ENCODE measurements at regions not wholly inside any gene's neighbourhood (a gene's known extent, or its start where the extent isn't known, plus 50 kb on each side); places are given as distances from the start of the nearest gene placed in this dataset.

DNA sequence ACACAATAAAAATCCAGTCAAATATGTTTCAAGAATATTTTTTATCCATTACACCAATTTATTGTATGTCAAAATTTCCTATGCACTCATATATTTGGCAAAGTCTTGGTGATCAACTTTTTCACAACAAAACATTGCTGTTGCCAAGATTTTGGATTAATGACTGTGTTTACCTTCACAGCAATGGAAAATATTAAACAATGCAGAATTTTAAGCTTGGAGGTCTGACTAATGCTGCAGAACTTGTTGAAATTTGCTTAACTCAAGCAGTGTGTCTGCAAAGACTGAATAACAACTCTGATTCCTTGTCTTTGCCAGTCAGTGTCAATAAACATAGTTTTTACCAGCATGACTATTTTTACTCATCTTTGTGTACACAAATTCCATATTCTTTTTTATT lies 336.4 kb downstream of the CCER1 start:
- H3K36me3 ChIP-seq (ENCODE audit: insufficient read depth, low read length): no peaks in the 10 kb centered on the region
- no peak overlapping the region for H3K4me3 ChIP-seq (ENCODE audit: low read length)
- H2AFZ ChIP-seq (ENCODE audit: low read depth, low read length): no peak overlapping the region
- H3K9me3 ChIP-seq (ENCODE audit: low read length): no peaks in the 10 kb centered on the region
- H3K4me1 ChIP-seq (ENCODE audit: insufficient read depth, low read length): peaks cover 4% of the 10 kb centered on the region
- no peaks in the 10 kb centered on the region for H3K27me3 ChIP-seq (ENCODE audit: insufficient read depth, low read length)

DNA sequence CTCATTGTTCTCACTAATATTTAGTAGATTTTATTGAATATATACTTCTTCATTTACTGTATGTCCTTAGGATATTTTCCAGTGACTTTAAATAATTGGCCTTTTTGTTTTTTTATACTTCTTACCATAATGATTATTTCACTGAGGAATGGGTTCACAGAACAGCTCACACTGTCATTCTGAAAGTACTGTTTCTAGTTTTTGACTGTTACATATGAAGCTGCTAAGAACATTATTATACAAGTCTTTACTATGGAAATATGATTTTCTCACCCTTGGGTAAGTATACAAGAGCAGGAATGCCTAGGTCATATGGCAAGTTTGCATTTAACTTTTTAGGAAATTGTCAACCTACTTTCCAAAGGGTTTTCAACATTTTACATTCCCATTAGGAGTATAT lies 343.1 kb downstream of the CCER1 start:
- H3K4me1 ChIP-seq (ENCODE audit: insufficient read depth, low read length): no peaks in the 10 kb centered on the region
- H3K27me3 ChIP-seq (ENCODE audit: insufficient read depth, low read length): no peaks in the 10 kb centered on the region
- no peak overlapping the region for H2AFZ ChIP-seq (ENCODE audit: low read depth, low read length)
- no peaks in the 10 kb centered on the region for H3K9me3 ChIP-seq (ENCODE audit: low read length)
- no peaks in the 10 kb centered on the region for H3K36me3 ChIP-seq (ENCODE audit: insufficient read depth, low read length)
- no peak overlapping the region for H3K4me3 ChIP-seq (ENCODE audit: low read length)

DNA sequence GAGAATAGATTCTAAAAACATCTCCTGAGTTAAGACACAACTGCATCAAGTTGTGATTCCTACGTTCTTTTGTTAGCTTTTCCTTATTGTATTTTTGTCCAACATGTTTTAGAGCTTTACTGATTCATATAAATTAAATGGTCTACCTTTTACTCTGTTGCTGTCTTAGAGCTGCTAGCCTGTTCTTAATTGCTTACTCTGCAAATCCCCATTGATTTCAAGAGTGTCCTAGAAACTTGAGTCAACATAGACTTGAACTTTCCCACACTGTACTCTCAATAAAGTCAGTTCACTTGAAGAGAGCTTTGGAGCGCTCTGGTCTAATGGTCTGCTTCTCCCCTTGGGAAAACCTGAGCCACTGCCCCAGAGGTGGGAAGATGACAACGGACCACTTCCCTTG lies 343.9 kb downstream of the CCER1 start:
- H3K4me1 ChIP-seq (ENCODE audit: insufficient read depth, low read length): no peaks in the 10 kb centered on the region
- no peaks in the 10 kb centered on the region for H3K36me3 ChIP-seq (ENCODE audit: insufficient read depth, low read length)
- no peaks in the 10 kb centered on the region for H3K27me3 ChIP-seq (ENCODE audit: insufficient read depth, low read length)
- H3K4me3 ChIP-seq (ENCODE audit: low read length): no peak overlapping the region
- no peaks in the 10 kb centered on the region for H3K9me3 ChIP-seq (ENCODE audit: low read length)
- no peak overlapping the region for H2AFZ ChIP-seq (ENCODE audit: low read depth, low read length)

DNA sequence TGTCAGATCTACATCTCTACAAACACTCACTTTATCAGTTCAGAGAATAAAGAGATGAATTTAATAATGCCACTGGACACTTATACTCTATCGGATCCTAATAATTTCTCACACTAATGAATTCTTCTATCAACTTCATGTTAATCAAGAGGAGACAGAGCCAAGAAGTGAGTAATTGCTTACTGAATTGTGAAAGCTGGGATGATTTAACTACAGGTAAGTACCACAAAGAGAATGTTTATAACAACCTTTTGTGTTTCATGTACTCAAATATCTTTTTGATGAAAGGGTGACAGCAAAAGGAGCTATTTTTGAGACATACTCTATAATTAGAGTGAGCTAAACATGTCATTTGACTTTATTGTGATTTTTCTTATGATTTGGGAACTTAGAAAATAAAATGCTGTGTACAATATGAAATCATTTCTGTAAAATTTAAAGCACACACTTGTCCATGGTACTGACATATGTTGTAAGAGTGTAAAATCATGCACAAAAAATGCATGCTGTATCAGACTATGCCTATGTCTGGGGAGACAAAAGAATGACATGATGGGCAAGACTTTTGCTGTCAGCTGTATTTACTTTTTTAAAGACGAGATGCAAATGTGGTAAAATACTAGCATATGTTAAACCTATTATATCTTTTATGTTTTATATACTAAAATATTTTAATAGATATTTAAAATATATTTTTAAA lies 361.2 kb downstream of the CCER1 start:
- no peak overlapping the region for H3K4me3 ChIP-seq (ENCODE audit: low read length)
- no peaks in the 10 kb centered on the region for H3K9me3 ChIP-seq (ENCODE audit: low read length)
- no peaks in the 10 kb centered on the region for H3K4me1 ChIP-seq (ENCODE audit: insufficient read depth, low read length)
- no peaks in the 10 kb centered on the region for H3K36me3 ChIP-seq (ENCODE audit: insufficient read depth, low read length)
- H3K27me3 ChIP-seq (ENCODE audit: insufficient read depth, low read length): no peaks in the 10 kb centered on the region
- no peak overlapping the region for H2AFZ ChIP-seq (ENCODE audit: low read depth, low read length)

DNA sequence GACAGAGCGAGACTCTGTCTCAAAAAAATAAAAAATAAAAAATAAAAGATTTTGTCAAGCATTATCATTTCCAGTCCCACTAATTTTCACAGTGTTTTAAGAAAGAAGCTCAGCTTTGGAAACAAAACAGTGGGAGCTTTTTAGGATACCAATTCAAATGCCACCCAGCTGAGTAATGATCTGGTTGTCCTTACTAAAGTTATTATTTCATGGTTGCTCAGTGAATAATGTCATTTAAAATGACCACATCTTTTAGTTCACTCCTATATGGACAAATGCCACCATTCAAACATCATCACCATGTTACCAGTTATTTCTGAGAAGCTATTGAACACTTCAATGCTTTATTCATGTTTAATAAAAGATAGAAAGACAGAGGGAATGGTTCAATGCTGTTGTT lies 365.0 kb downstream of the CCER1 start:
- Histone ChIP-seq H3K9me3 (ENCODE audit: low read length) (no peaks in the 10 kb centered on the region), H3K4me3 (ENCODE audit: low read length) (no peak overlapping the region)

DNA sequence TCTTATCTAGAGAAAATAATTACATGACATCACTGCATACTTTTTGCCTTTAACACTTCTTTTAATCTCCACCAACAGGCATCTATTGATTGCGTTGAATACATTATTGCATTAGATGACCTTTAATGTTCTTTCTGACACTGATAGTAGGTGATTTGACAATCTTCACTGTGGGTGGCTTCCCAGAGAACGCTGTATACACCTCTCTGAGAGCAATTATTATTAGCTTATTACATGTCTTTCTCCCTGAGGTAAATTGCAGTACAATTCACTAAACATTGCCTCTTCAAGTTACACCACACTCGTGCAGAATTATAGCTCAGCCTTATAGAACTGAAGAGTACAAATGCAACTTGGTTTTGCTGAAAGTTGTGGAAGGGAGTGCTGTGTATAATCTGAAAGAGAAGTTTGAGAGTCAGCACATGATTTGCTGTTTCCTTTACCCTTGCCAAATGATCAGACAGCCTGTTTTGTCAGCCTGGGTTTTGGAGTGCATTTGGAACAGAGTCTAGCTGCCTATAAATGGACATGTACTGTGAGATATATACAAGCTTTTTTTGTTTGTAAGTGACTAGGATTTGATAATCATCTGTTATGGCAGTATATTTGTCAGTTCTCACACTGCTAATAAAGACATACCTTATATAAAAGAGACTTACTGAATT lies 369.2 kb downstream of the CCER1 start:
- Histone ChIP-seq H3K36me3 (ENCODE audit: insufficient read depth, low read length) (no peaks in the 10 kb centered on the region), H2AFZ (ENCODE audit: low read depth, low read length) (no peak overlapping the region), H3K27me3 (ENCODE audit: insufficient read depth, low read length) (no peaks in the 10 kb centered on the region), H3K9me3 (ENCODE audit: low read length) (no peaks in the 10 kb centered on the region), H3K4me3 (ENCODE audit: low read length) (no peak overlapping the region), H3K4me1 (ENCODE audit: insufficient read depth, low read length) (no peaks in the 10 kb centered on the region)

More for the DNA sequence above, 365.0 kb downstream of the CCER1 start:
- Histone ChIP-seq H3K27me3 (ENCODE audit: insufficient read depth, low read length) (no peaks in the 10 kb centered on the region), H3K4me1 (ENCODE audit: insufficient read depth, low read length) (no peaks in the 10 kb centered on the region), H2AFZ (ENCODE audit: low read depth, low read length) (no peak overlapping the region), H3K36me3 (ENCODE audit: insufficient read depth, low read length) (no peaks in the 10 kb centered on the region)

DNA sequence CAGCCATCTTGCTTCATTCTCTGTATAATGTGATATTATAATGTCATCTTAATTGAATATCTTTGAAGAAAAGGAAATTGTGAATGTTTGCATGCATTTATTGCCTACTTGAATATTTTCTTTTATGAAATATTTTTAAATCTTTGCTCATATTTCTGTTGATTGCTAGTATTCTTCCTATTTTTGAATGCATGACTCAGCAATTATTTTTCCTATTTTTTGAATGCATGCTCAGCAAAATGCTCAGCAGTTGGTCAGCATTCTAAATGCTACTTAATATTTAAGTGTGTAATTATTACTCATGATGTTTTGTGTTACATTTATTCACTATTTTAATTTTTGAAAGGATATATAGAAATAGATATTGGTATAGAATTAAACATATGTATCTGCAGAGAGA lies 378.3 kb downstream of the CCER1 start:
- no peak overlapping the region for H3K4me3 ChIP-seq (ENCODE audit: low read length)
- H3K9me3 ChIP-seq (ENCODE audit: low read length): no peaks in the 10 kb centered on the region
- no peaks in the 10 kb centered on the region for H3K4me1 ChIP-seq (ENCODE audit: insufficient read depth, low read length)
- no peak overlapping the region for H2AFZ ChIP-seq (ENCODE audit: low read depth, low read length)
- no peaks in the 10 kb centered on the region for H3K27me3 ChIP-seq (ENCODE audit: insufficient read depth, low read length)
- H3K36me3 ChIP-seq (ENCODE audit: insufficient read depth, low read length): no peaks in the 10 kb centered on the region

DNA sequence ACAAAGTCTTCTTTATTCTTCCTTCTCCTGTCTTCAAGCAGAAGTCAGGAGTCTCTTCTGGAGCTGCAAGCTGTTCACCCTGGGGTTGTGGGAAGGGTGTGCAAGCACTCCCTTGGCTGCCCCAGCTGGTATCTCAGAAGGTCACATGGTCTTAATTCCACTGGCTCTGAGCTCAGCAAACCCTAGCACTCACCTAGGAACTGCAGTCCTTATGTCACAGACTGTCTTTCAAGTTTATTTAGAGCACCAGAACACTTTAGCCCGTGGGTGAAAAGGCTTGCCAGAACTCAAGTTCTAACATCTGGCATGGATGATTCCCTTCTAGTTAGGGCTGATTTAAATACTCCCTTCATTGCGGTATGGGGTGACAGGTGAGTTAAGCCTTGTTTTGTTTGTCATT lies 379.0 kb downstream of the CCER1 start:
- no peaks in the 10 kb centered on the region for H3K9me3 ChIP-seq (ENCODE audit: low read length)
- H3K4me1 ChIP-seq (ENCODE audit: insufficient read depth, low read length): no peaks in the 10 kb centered on the region
- no peak overlapping the region for H3K4me3 ChIP-seq (ENCODE audit: low read length)
- H3K27me3 ChIP-seq (ENCODE audit: insufficient read depth, low read length): no peaks in the 10 kb centered on the region
- no peak overlapping the region for H2AFZ ChIP-seq (ENCODE audit: low read depth, low read length)
- H3K36me3 ChIP-seq (ENCODE audit: insufficient read depth, low read length): no peaks in the 10 kb centered on the region

DNA sequence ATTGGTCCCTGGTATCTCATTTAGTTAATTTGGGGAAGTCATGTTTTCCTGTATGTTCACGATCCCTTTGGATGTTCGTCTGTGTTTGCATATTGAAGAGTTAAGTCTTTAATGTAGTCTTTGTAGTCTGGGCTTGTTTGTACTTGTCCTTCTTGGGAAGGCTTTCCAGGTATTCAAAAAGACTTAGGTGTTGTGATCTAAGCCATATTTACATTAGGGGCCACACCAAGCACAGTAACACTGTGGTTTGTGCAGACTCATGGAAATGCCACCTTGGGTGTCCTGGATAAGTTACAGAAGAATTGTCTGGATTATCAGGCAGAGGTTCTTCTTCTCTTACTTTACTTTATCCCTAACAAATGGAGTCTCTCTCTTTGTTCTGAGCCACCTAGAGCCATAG lies 380.3 kb downstream of the CCER1 start:
- H3K4me1 ChIP-seq (ENCODE audit: insufficient read depth, low read length): no peaks in the 10 kb centered on the region
- no peak overlapping the region for H3K4me3 ChIP-seq (ENCODE audit: low read length)
- no peaks in the 10 kb centered on the region for H3K27me3 ChIP-seq (ENCODE audit: insufficient read depth, low read length)
- H3K9me3 ChIP-seq (ENCODE audit: low read length): no peaks in the 10 kb centered on the region
- no peaks in the 10 kb centered on the region for H3K36me3 ChIP-seq (ENCODE audit: insufficient read depth, low read length)
- H2AFZ ChIP-seq (ENCODE audit: low read depth, low read length): no peak overlapping the region

DNA sequence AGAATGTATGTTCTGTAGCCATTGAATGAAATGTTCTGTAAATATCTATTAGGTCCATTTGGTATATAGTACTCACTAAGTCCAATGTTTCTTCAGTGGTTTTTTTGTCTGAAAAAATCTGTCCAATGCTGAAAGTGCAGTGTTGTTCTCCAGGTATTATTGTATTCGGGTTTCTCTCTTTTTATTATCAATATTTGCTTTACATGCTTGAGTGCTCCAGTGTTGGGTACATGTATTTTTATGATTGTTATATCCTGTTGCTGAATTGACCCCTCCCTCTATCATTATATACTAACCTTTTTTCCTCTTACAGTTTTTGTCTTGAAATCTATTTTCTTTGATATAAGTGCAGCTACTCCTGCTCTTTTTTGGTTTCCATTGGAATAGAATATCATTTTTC lies 382.2 kb downstream of the CCER1 start:
- Histone ChIP-seq H3K36me3 (ENCODE audit: insufficient read depth, low read length) (no peaks in the 10 kb centered on the region), H3K4me1 (ENCODE audit: insufficient read depth, low read length) (no peaks in the 10 kb centered on the region), H3K27me3 (ENCODE audit: insufficient read depth, low read length) (no peaks in the 10 kb centered on the region), H3K9me3 (ENCODE audit: low read length) (no peaks in the 10 kb centered on the region), H2AFZ (ENCODE audit: low read depth, low read length) (no peak overlapping the region), H3K4me3 (ENCODE audit: low read length) (no peak overlapping the region)

DNA sequence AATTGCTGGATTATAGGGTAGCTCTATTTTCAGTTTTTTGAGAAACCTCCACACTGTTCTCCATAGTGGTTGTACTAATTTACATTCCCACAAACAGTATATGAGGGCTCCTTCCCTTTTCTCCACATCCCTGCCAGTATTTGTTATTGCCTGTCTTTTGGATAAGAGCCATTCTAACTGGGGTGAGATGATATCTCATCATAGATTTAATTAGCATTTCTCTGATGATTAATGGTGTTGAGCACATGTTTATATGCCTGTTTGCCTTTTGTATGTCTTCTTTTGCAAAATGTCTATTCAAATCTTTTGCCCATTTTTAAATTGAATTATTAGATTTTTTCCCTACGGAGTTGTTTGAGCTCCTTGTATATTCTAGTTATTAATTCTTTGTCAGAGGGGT lies 385.3 kb downstream of the CCER1 start:
- H3K27me3 ChIP-seq (ENCODE audit: insufficient read depth, low read length): no peaks in the 10 kb centered on the region
- no peaks in the 10 kb centered on the region for H3K36me3 ChIP-seq (ENCODE audit: insufficient read depth, low read length)
- no peak overlapping the region for H3K4me3 ChIP-seq (ENCODE audit: low read length)
- H2AFZ ChIP-seq (ENCODE audit: low read depth, low read length): no peak overlapping the region
- peaks cover 5% of the 10 kb centered on the region for H3K9me3 ChIP-seq (ENCODE audit: low read length)
- no peaks in the 10 kb centered on the region for H3K4me1 ChIP-seq (ENCODE audit: insufficient read depth, low read length)

DNA sequence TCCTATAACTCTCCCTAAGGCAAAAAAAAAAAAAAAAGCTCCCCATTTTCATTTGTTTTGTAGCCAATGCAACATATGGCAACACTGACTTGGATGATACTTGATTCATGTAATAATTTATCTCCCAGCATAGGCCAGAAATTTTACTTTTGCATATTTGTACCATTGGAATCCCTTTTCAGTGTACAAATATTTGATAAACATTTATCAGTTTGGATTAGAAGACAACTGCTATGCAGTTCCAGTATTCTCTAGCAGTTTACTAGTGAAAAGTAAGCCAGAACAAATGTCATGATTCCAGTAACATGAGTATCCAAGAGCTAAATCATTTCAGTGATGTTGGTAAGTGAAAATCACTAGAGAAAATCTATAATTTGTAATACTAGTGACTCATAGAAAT lies 392.3 kb downstream of the CCER1 start:
- H2AFZ ChIP-seq (ENCODE audit: low read depth, low read length): no peak overlapping the region
- no peak overlapping the region for H3K4me3 ChIP-seq (ENCODE audit: low read length)
- H3K27me3 ChIP-seq (ENCODE audit: insufficient read depth, low read length): no peaks in the 10 kb centered on the region
- peaks cover 5% of the 10 kb centered on the region for H3K9me3 ChIP-seq (ENCODE audit: low read length)
- H3K4me1 ChIP-seq (ENCODE audit: insufficient read depth, low read length): no peaks in the 10 kb centered on the region
- H3K36me3 ChIP-seq (ENCODE audit: insufficient read depth, low read length): no peaks in the 10 kb centered on the region

DNA sequence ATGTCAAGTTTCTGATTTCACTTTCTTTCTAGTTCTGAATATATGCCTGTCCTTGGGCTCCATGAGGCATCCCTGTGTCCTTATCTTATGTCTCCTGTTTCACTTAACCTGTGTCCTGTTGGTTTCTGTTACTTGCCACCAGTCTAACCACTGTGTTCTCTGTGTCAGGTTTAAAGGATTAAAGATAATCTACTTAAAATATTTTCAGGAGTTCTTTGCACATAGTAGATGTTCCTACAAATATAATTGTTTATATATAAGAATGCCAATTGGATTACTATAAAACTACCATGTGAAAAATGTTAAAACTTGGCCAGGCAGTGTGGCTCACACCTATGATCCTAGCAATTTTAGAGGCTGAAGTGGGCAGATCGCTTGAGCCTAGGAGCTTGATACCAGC lies 406.4 kb downstream of the CCER1 start:
- Histone ChIP-seq H3K9me3 (ENCODE audit: low read length) (no peaks in the 10 kb centered on the region), H2AFZ (ENCODE audit: low read depth, low read length) (no peak overlapping the region), H3K36me3 (ENCODE audit: insufficient read depth, low read length) (no peaks in the 10 kb centered on the region), H3K4me1 (ENCODE audit: insufficient read depth, low read length) (peaks cover 7% of the 10 kb centered on the region), H3K4me3 (ENCODE audit: low read length) (no peak overlapping the region), H3K27me3 (ENCODE audit: insufficient read depth, low read length) (no peaks in the 10 kb centered on the region)

DNA sequence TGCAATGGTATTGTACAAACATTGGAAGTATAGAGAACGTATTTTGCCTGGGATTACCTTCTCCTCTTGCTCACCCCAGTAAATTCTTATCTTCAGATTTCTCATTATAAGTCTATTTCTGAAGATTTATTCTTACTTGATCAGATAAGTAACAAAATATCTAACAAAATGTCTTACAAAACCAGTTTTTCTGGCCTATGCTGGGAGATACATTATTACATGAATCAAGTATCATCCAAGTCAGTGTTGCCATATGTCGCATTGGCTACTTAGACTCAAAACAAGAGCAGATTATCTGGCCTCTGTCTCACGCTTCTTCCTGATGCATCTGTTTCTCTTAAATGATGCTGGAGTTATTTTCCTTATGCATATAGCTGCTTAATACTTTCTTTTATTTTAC lies 408.5 kb downstream of the CCER1 start:
- Histone ChIP-seq H3K4me1 (ENCODE audit: insufficient read depth, low read length) (peaks cover 7% of the 10 kb centered on the region), H3K36me3 (ENCODE audit: insufficient read depth, low read length) (no peaks in the 10 kb centered on the region), H3K27me3 (ENCODE audit: insufficient read depth, low read length) (no peaks in the 10 kb centered on the region), H3K4me3 (ENCODE audit: low read length) (no peak overlapping the region), H3K9me3 (ENCODE audit: low read length) (no peaks in the 10 kb centered on the region), H2AFZ (ENCODE audit: low read depth, low read length) (no peak overlapping the region)

Measured in neuron (in vitro differentiated cells).